H1 (cell line): ENCODE measurements at regions not wholly inside any gene's neighbourhood (a gene's known extent, or its start where the extent isn't known, plus 50 kb on each side); places are given as distances from the start of the nearest gene placed in this dataset.

Experiments used
- CTCF ChIA-PET: fragments of 300-600 bp; sonication (Branson Sonifier 250); formaldehyde crosslinking; loops from one replicate; lab custom pipeline; 2021; ENCODE audit not compliant: partially characterized antibody; lab: Charles Lee
- POLR2A ChIA-PET: fragments of 300-600 bp; sonication (Branson Sonifier 250); formaldehyde crosslinking; loops from one replicate; lab custom pipeline; 2021; ENCODE audit warnings: inconsistent platforms; ENCODE audit not compliant: partially characterized antibody; lab: Charles Lee
- DNase-seq, 2 experiments: peaks; one replicate each; pipeline versions ENCODE4 v3.0.0 to v3.0.0-alpha.2; 2010 to 2022; ENCODE audit warnings: low spot score in 2 of 2, low read depth in 1 of 2, mixed read lengths in 1 of 2
- FAIRE-seq: peaks from 2 replicates; lab custom pipeline; 2011; peaks lifted over from hg19 to GRCh38; lab: Jason Lieb, UNC
- H2AFZ ChIP-seq: 2 replicates; pipeline ENCODE4 v1.8.1; 2012; ENCODE audit warnings: low read length, inconsistent platforms
- H2AK5ac ChIP-seq: 2 replicates; pipeline ENCODE4 v1.6.1; 2013; ENCODE audit warnings: low read depth, low read length
- H2BK120ac ChIP-seq: replicated peaks from 2 replicates; pipeline ENCODE3; 2013; ENCODE audit warnings: low read depth, low read length, inconsistent platforms
- H2BK12ac ChIP-seq: 2 replicates; pipeline ENCODE4 v1.6.1; 2013; ENCODE audit warnings: low read depth, low read length
- H2BK15ac ChIP-seq: 2 replicates; pipeline ENCODE4 v1.6.1; 2013; ENCODE audit warnings: low read length
- H2BK20ac ChIP-seq: 2 replicates; pipeline ENCODE4 v1.6.1; 2013; ENCODE audit warnings: low read length
- H2BK5ac ChIP-seq: 2 replicates; pipeline ENCODE4 v1.6.1; 2013; ENCODE audit warnings: low read depth, low read length
- H3K14ac ChIP-seq: 2 replicates; pipeline ENCODE4 v1.6.1; 2013; ENCODE audit warnings: inconsistent platforms; ENCODE audit not compliant: insufficient read length
- H3K18ac ChIP-seq: 2 replicates; pipeline ENCODE4 v1.6.1; 2013; ENCODE audit warnings: low read length; ENCODE audit errors: extremely low read depth
- H3K23ac ChIP-seq: 2 replicates; pipeline ENCODE4 v1.6.1; 2013; ENCODE audit warnings: inconsistent platforms; ENCODE audit not compliant: insufficient read length
- H3K23me2 ChIP-seq: 2 replicates; pipeline ENCODE4 v1.6.1; 2013; ENCODE audit warnings: low read depth, low read length
- H3K27ac ChIP-seq: 2 replicates; pipeline ENCODE4 v1.6.1; 2011; ENCODE audit warnings: low read depth, low read length, inconsistent platforms
- H3K27me3 ChIP-seq, 4 experiments: replicated peaks in 1 of 4; 1 replicate in 1 of 4; 2 replicates in 3 of 4; pipeline versions ENCODE4 v1.6.1 to v1.8.1; 2011 to 2013; ENCODE audit warnings: low read length in 3 of 4, mild to moderate bottlenecking in 3 of 4, inconsistent platforms in 2 of 4, mixed read lengths in 2 of 4, moderate library complexity in 1 of 4; ENCODE audit not compliant: control insufficient read depth in 3 of 4, insufficient read depth in 3 of 4; ENCODE audit errors: extremely low read depth in 1 of 4
- H3K36me3 ChIP-seq, 4 experiments: 2 replicates each; pipeline versions ENCODE4 v1.6.1 to v1.8.1; 2011 to 2013; ENCODE audit warnings: mild to moderate bottlenecking in 4 of 4, low read length in 3 of 4, moderate library complexity in 2 of 4, control low read depth in 1 of 4, inconsistent platforms in 1 of 4; ENCODE audit not compliant: insufficient read depth in 4 of 4, control insufficient read depth in 2 of 4
- H3K4ac ChIP-seq: replicated peaks from 2 replicates; pipeline ENCODE3; 2013; ENCODE audit warnings: low read length, low read depth, mixed read lengths, inconsistent platforms; ENCODE audit not compliant: insufficient read length
- H3K4me1 ChIP-seq, 4 experiments: replicated peaks in 1 of 4; 1 replicate in 1 of 4; 2 replicates in 3 of 4; pipeline versions ENCODE4 v1.6.1 to v1.8.1; 2011 to 2013; ENCODE audit warnings: low read length in 3 of 4, inconsistent platforms in 2 of 4, mixed read lengths in 1 of 4; ENCODE audit not compliant: insufficient read depth in 4 of 4, control insufficient read depth in 3 of 4
- H3K4me2 ChIP-seq, 2 experiments: 2 replicates each; pipeline versions ENCODE4 v1.6.1 to v1.8.1; 2011 to 2013; ENCODE audit warnings: low read depth in 2 of 2, low read length in 2 of 2, control low read depth in 1 of 2, inconsistent platforms in 1 of 2, mild to moderate bottlenecking in 1 of 2; ENCODE audit not compliant: insufficient read depth in 1 of 2
- H3K4me3 ChIP-seq, 4 experiments: fragments of 200-600, 300-600 bp in 1 of 4; sonication (generic), shearing (Covaris generic), sonication (Bioruptor Twin) in 1 of 4; 2 replicates each; pipeline versions ENCODE4 v1.5.1 to v1.8.1; 2011 to 2016; ENCODE audit warnings: low read length in 4 of 4, low read depth in 3 of 4, control low read depth in 2 of 4, inconsistent platforms in 2 of 4, mild to moderate bottlenecking in 2 of 4, mixed read lengths in 1 of 4, moderate library complexity in 1 of 4; ENCODE audit not compliant: insufficient read depth in 2 of 4; ENCODE audit errors: extremely low read depth in 1 of 4
- H3K56ac ChIP-seq: replicated peaks from 2 replicates; pipeline ENCODE3; 2013; ENCODE audit warnings: low read depth, mild to moderate bottlenecking, mixed read lengths, low read length, inconsistent platforms; ENCODE audit not compliant: insufficient read length
- H3K79me1 ChIP-seq: 2 replicates; pipeline ENCODE4 v1.6.1; 2013; ENCODE audit warnings: low read depth, low read length, control low read depth
- H3K79me2 ChIP-seq, 2 experiments: 2 replicates each; pipeline versions ENCODE4 v1.6.1 to v1.8.1; 2012 to 2013; ENCODE audit warnings: low read length in 2 of 2, mild to moderate bottlenecking in 2 of 2, inconsistent platforms in 1 of 2; ENCODE audit not compliant: insufficient read depth in 2 of 2, control insufficient read depth in 1 of 2
- H3K9ac ChIP-seq, 4 experiments: replicated peaks in 1 of 4; 1 replicate in 1 of 4; 2 replicates in 3 of 4; pipeline versions ENCODE4 v1.6.1 to v1.8.1; 2011 to 2013; ENCODE audit warnings: low read depth in 3 of 4, low read length in 3 of 4, control low read depth in 2 of 4, mild to moderate bottlenecking in 2 of 4, moderate library complexity in 2 of 4, inconsistent platforms in 1 of 4; ENCODE audit errors: extremely low read depth in 1 of 4
- H3K9me3 ChIP-seq, 2 experiments: 2 replicates each; pipeline versions ENCODE4 v1.6.1 to v1.8.1; 2012 to 2013; ENCODE audit warnings: mild to moderate bottlenecking in 2 of 2, moderate library complexity in 2 of 2, control low read depth in 1 of 2, inconsistent platforms in 1 of 2, low read depth in 1 of 2, low read length in 1 of 2, mixed read lengths in 1 of 2; ENCODE audit not compliant: insufficient read depth in 2 of 2
- H4K20me1 ChIP-seq, 2 experiments: replicated peaks in 1 of 2; 2 replicates each; pipeline versions ENCODE3 to v1.8.1; 2011 to 2013; ENCODE audit warnings: inconsistent platforms in 2 of 2, low read length in 2 of 2, mild to moderate bottlenecking in 1 of 2; ENCODE audit not compliant: insufficient read depth in 2 of 2, control insufficient read depth in 1 of 2
- H4K5ac ChIP-seq: 2 replicates; pipeline ENCODE4 v1.6.1; 2013; ENCODE audit warnings: low read length, low read depth, mixed read lengths, inconsistent platforms; ENCODE audit not compliant: insufficient read length
- H4K8ac ChIP-seq: 2 replicates; pipeline ENCODE4 v1.8.0; 2013; ENCODE audit warnings: mild to moderate bottlenecking, moderate library complexity, low read length, inconsistent platforms; ENCODE audit not compliant: insufficient read depth; ENCODE audit errors: extremely low read depth
- H4K91ac ChIP-seq: replicated peaks from 2 replicates; pipeline ENCODE3; 2013; ENCODE audit warnings: low read length, mixed read lengths, inconsistent platforms; ENCODE audit not compliant: insufficient read length
- BACH1 ChIP-seq: IDR thresholded peaks from 2 replicates; pipeline ENCODE4 v1.6.1; 2012; ENCODE audit warnings: low read length, improper control_type of control experiment
- BRCA1 ChIP-seq: IDR thresholded peaks from 2 replicates; pipeline ENCODE4 v1.6.1; 2012; ENCODE audit warnings: low read depth, low read length, improper control_type of control experiment
- HDAC2 ChIP-seq, 2 experiments: fragments of 300-600 bp in 1 of 2; sonication (generic) in 1 of 2; IDR thresholded peaks; 2 replicates each; pipeline ENCODE4 v1.6.1; 2011 to 2012; ENCODE audit warnings: low read depth in 2 of 2, low read length in 2 of 2, mild to moderate bottlenecking in 2 of 2, moderate library complexity in 2 of 2, borderline replicate concordance in 1 of 2, inconsistent platforms in 1 of 2
- HDAC6 ChIP-seq: IDR thresholded peaks from one replicate; pipeline ENCODE4 v1.7.1; 2012; ENCODE audit warnings: low read depth, mild to moderate bottlenecking, inconsistent platforms, low read length, moderate library complexity
- KDM5A ChIP-seq: fragments of 200-600 bp; IDR thresholded peaks from 2 replicates; pipeline ENCODE4 v1.7.1; 2012; ENCODE audit warnings: mild to moderate bottlenecking, low read length, inconsistent platforms, mixed read lengths
- POLR2AphosphoS5 ChIP-seq: IDR thresholded peaks from 2 replicates; pipeline ENCODE4 v1.6.1; 2011; ENCODE audit warnings: low read depth, low read length
- RNF2 ChIP-seq: fragments of 200-900, 300-1000 bp; sonication (generic); IDR thresholded peaks from 2 replicates; pipeline ENCODE4 v1.7.1; 2016; ENCODE audit warnings: borderline replicate concordance, low read depth, mild to moderate bottlenecking, antibody characterized with exemption, low read length; ENCODE audit not compliant: poor library complexity, severe bottlenecking; ENCODE audit errors: missing control alignments
- RXRA ChIP-seq: IDR thresholded peaks from 2 replicates; pipeline ENCODE4 v1.6.1; 2011; ENCODE audit warnings: low read depth, mild to moderate bottlenecking, low read length, moderate library complexity; ENCODE audit not compliant: insufficient read depth
- SAP30 ChIP-seq: fragments of 300-600 bp; sonication (generic); IDR thresholded peaks from 2 replicates; pipeline ENCODE4 v1.7.1; 2012; ENCODE audit warnings: low read length, moderate library complexity, mild to moderate bottlenecking, inconsistent platforms; ENCODE audit not compliant: insufficient read depth, insufficient replicate concordance
- SIX5 ChIP-seq: IDR thresholded peaks from 2 replicates; pipeline ENCODE4 v1.6.1; 2011; ENCODE audit warnings: mild to moderate bottlenecking, low read depth, low read length
- SP4 ChIP-seq: IDR thresholded peaks from 2 replicates; pipeline ENCODE4 v1.6.1; 2012; ENCODE audit warnings: low read length, inconsistent platforms
- TAF1 ChIP-seq: IDR thresholded peaks from 2 replicates; pipeline ENCODE4 v1.6.1; 2011; ENCODE audit warnings: mild to moderate bottlenecking, low read depth, low read length
- WGBS, 2 experiments: shearing (Covaris generic) in 1 of 2; methylation state at CpG; one replicate each; pipeline versions ENCODE4 v1.1.6 to v1.1.7; 2013 to 2015; ENCODE audit warnings: low lambda C conversion rate in 2 of 2, mixed read lengths in 2 of 2, inconsistent platforms in 1 of 2, low coverage in 1 of 2, missing lambda C conversion rate in 1 of 2; ENCODE audit not compliant: insufficient replicate concordance in 2 of 2, insufficient coverage in 1 of 2, insufficient read length in 1 of 2; ENCODE audit errors: extremely low coverage in 1 of 2, missing lambda C conversion rate in 1 of 2; 5-methylcytosine and 5-hydroxymethylcytosine counted together
- TF ChIP-seq, protein P1 (sequence below): IDR thresholded peaks from 2 replicates; pipeline ENCODE4 v1.6.1; 2011; ENCODE audit warnings: low read length, improper control_type of control experiment

DNA sequence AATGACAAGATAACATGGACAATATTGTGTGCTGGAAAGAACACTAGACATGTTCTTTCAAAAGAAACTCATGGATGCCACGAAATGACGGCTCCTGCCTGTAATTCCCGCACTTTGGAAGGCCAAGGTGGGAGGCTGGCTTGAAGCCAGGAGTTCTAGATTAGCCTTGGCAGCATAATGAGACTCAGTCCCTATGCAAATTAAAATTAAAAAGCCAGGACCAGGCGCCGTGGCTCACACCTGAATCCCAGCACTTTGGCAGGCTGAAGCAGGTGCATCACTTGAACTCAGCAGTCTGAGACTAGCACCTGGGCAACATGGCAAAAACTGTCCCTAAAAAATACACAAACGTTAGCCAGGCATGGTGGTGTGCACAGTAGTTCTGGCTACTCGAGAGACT, 814.2 kb downstream of the BRINP1 start:
- no peak overlapping the region for H3K4me2 ChIP-seq
- H3K4me1 ChIP-seq = no peaks in the 10 kb centered on the region
- no peak overlapping the region for H3K18ac ChIP-seq
- H3K4ac ChIP-seq = no peak overlapping the region
- no peak overlapping the region for H3K9ac ChIP-seq
- H3K27ac ChIP-seq = no peak overlapping the region
- FAIRE-seq = no peak
- no peak overlapping the region for H2BK120ac ChIP-seq
- H3K23me2 ChIP-seq = no peaks in the 10 kb centered on the region
- H2AFZ ChIP-seq = no peak overlapping the region
- no peak overlapping the region for H4K8ac ChIP-seq
- WGBS, 2 experiments = 82% methylated on average over 7 of the region's 7 CpGs; no CpG with 5 or more reads in 1 of the 2 experiments
- H2BK12ac ChIP-seq = no peak overlapping the region
- POLR2A ChIA-PET = interaction anchor here (0.6 kb wide), 1 partner anchor 41 kb away, joined by 3 read pairs; no protein-coding TSS in a partner anchor
- no peaks in the 10 kb centered on the region for H4K20me1 ChIP-seq
- no peak overlapping the region for H3K14ac ChIP-seq
- no peak overlapping the region for H4K5ac ChIP-seq
- no peak overlapping the region for H3K4me3 ChIP-seq
- no peak overlapping the region for H3K23ac ChIP-seq
- no peak overlapping the region for H2BK20ac ChIP-seq
- DNase-seq = no peak
- no peaks in the 10 kb centered on the region for H3K9me3 ChIP-seq
- CTCF ChIA-PET = no interaction called here
- no peaks in the 10 kb centered on the region for H3K79me1 ChIP-seq
- no peak overlapping the region for H2AK5ac ChIP-seq
- H3K36me3 ChIP-seq = no peaks in the 10 kb centered on the region
- TF ChIP-seq SIX5 = no peak
- no peak for TF ChIP-seq SP4
- no peak for TF ChIP-seq KDM5A
- TF ChIP-seq RNF2 = no peak
- TF ChIP-seq, protein P1, sequence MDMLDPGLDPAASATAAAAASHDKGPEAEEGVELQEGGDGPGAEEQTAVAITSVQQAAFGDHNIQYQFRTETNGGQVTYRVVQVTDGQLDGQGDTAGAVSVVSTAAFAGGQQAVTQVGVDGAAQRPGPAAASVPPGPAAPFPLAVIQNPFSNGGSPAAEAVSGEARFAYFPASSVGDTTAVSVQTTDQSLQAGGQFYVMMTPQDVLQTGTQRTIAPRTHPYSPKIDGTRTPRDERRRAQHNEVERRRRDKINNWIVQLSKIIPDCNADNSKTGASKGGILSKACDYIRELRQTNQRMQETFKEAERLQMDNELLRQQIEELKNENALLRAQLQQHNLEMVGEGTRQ = no peak
- TF ChIP-seq TAF1 = no peak
- no peak for TF ChIP-seq BACH1
- no peak for TF ChIP-seq HDAC2 (IDR thresholded peaks at IDR 0.05; ENCODE audit: borderline replicate concordance in 1 of 2, low read depth in 2 of 2, low read length in 2 of 2)
- TF ChIP-seq RXRA = no peak
- TF ChIP-seq SAP30 = no peak
- TF ChIP-seq BRCA1 = no peak
- no peak for TF ChIP-seq POLR2AphosphoS5
- no peak for TF ChIP-seq HDAC6
- no peak overlapping the region for H2BK5ac ChIP-seq
- H3K56ac ChIP-seq = no peak overlapping the region
- no peak overlapping the region for H4K91ac ChIP-seq
- H3K27me3 ChIP-seq = no peaks in the 10 kb centered on the region
- H3K79me2 ChIP-seq = no peaks in the 10 kb centered on the region
- H2BK15ac ChIP-seq = no peak overlapping the region
